ENCODE measurements at regions not wholly inside any gene's neighbourhood (a gene's known extent, or its start where the extent isn't known, plus 50 kb on each side); places are given as distances from the start of the nearest gene placed in this dataset.

- no peaks in the 10 kb centered on the region for H3K9me3 ChIP-seq (ENCODE audit: control insufficient read depth in 4 of 4, low read length in 3 of 4)
- H3K27me3 ChIP-seq (ENCODE audit: control insufficient read depth in 4 of 4, insufficient read depth in 4 of 4, low read length in 3 of 4): no peaks in the 10 kb centered on the region
- H3K27ac ChIP-seq (ENCODE audit: low read depth in 1 of 2, low read length in 2 of 2): no peak overlapping the region
- TF ChIP-seq YY1 (IDR thresholded peaks at IDR 0.05): no peak
- no peak for TF ChIP-seq TAF1 (conservative IDR thresholded peaks at IDR 0.05)
- TF ChIP-seq SP1 (IDR thresholded peaks at IDR 0.05): no peak
- TF ChIP-seq HNF4A (conservative IDR thresholded peaks at IDR 0.05): no peak
- TF ChIP-seq FOXA1 (IDR thresholded peaks at IDR 0.05): no peak
- TF ChIP-seq JUND (IDR thresholded peaks at IDR 0.05): no peak
- TF ChIP-seq HNF4G (IDR thresholded peaks at IDR 0.05): no peak
- TF ChIP-seq, protein P1, sequence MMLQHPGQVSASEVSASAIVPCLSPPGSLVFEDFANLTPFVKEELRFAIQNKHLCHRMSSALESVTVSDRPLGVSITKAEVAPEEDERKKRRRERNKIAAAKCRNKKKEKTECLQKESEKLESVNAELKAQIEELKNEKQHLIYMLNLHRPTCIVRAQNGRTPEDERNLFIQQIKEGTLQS (IDR thresholded peaks at IDR 0.05): no peak
- TF ChIP-seq, protein P2, sequence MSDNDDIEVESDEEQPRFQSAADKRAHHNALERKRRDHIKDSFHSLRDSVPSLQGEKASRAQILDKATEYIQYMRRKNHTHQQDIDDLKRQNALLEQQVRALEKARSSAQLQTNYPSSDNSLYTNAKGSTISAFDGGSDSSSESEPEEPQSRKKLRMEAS (IDR thresholded peaks at IDR 0.05): no peak
- TF ChIP-seq EGR1 (IDR thresholded peaks at IDR 0.05; ENCODE audit: low read depth in 2 of 2): no peak
- no peak for TF ChIP-seq FOXA2 (IDR thresholded peaks at IDR 0.05)
- no peak for TF ChIP-seq ZBTB33 (IDR thresholded peaks at IDR 0.05)
- TF ChIP-seq CTCF (IDR thresholded peaks at IDR 0.05; ENCODE audit: low read depth, low read length, missing input control): no peak
- TF ChIP-seq GABPA (IDR thresholded peaks at IDR 0.05 in 1 of 2, conservative IDR thresholded peaks at IDR 0.05 in 1 of 2): no peak
- TF ChIP-seq REST (IDR thresholded peaks at IDR 0.05): no peak
- TF ChIP-seq RAD21 (IDR thresholded peaks at IDR 0.05): no peak
- no peak for TF ChIP-seq NR2F2 (IDR thresholded peaks at IDR 0.05)
- no peak for TF ChIP-seq RXRA (IDR thresholded peaks at IDR 0.05)
- H3K36me3 ChIP-seq (ENCODE audit: control insufficient read depth in 4 of 4, insufficient read depth in 3 of 4, low read depth in 1 of 4, low read length in 3 of 4): no peaks in the 10 kb centered on the region
- no peaks in the 10 kb centered on the region for H3K4me1 ChIP-seq (ENCODE audit: control insufficient read depth in 4 of 4, insufficient read depth in 4 of 4, low read length in 3 of 4)
- WGBS: 56% methylated on average over 4 of the region's 4 CpGs
- no peak for DNase-seq (ENCODE audit: low spot score)
- H3K9ac ChIP-seq (ENCODE audit: low read depth in 1 of 2, low read length in 2 of 2): no peak overlapping the region
- no peak overlapping the region for H3K4me3 ChIP-seq (ENCODE audit: low read depth in 1 of 3, low read length in 3 of 3)
These were observed 207.1 kb upstream of the ARHGAP20 start for GRCh38 chr11:110919241-110919922.
